Stimulated activated CD4-positive, alpha-beta T cell treated with anti-CD3 and anti-CD28 coated beads, Interleukin-1b, Interleukin-23, amount 100 ng/mL, for 48 hours (primary cell): ENCODE measurements at regions not wholly inside any gene's neighbourhood (a gene's known extent, or its start where the extent isn't known, plus 50 kb on each side); places are given as distances from the start of the nearest gene placed in this dataset.

Experiments used
- DNase-seq: peaks from one replicate; pipeline ENCODE4 v3.0.0-alpha.2; 2020

- no peak for DNase-seq
Measured at GRCh38 chr1:4600615-4601460, 53.6 kb upstream of the AJAP1 start.

- no peak for DNase-seq
Measured at GRCh38 chr1:4601941-4602340, 52.5 kb upstream of the AJAP1 start.

- no peak for DNase-seq
Measured at GRCh38 chr1:4602462-4603294, 51.7 kb upstream of the AJAP1 start.

- no peak for DNase-seq
Measured at GRCh38 chr1:4603295-4604110, 50.9 kb upstream of the AJAP1 start.
